Rectal smooth muscle tissue (tissue), 1 donor: ENCODE measurements at regions not wholly inside any gene's neighbourhood (a gene's known extent, or its start where the extent isn't known, plus 50 kb on each side); places are given as distances from the start of the nearest gene placed in this dataset.
"Not testable (repeated sequence)": the region's sequence is repeated elsewhere in the genome, so short reads cannot be mapped to it uniquely, and the experiment has no call there.

Experiments used
- H3K27ac ChIP-seq: one replicate; pipeline ENCODE4 v1.7.0; 2013; ENCODE audit warnings: low read depth, low read length, inconsistent platforms
- H3K27me3 ChIP-seq: one replicate; pipeline ENCODE4 v1.7.0; 2013; ENCODE audit warnings: low read length; ENCODE audit not compliant: control insufficient read depth, insufficient read depth
- H3K36me3 ChIP-seq: one replicate; pipeline ENCODE4 v1.7.0; 2013; ENCODE audit warnings: low read length; ENCODE audit not compliant: control insufficient read depth, insufficient read depth
- H3K4me1 ChIP-seq: one replicate; pipeline ENCODE4 v1.7.0; 2013; ENCODE audit warnings: low read length; ENCODE audit not compliant: control insufficient read depth, insufficient read depth
- H3K4me3 ChIP-seq: one replicate; pipeline ENCODE4 v1.7.0; 2013; ENCODE audit warnings: low read length
- H3K9ac ChIP-seq: one replicate; pipeline ENCODE4 v1.7.0; 2013; ENCODE audit warnings: low read length

GRCh38 chr5:82513738-82514137 lies 235.6 kb upstream of the RPS23 start:
- H3K4me1 ChIP-seq, result no peaks in the 10 kb centered on the region
- H3K36me3 ChIP-seq, result no peaks in the 10 kb centered on the region
- no peaks in the 10 kb centered on the region for H3K27me3 ChIP-seq
- no peak overlapping the region for H3K27ac ChIP-seq
- no peak overlapping the region for H3K9ac ChIP-seq
- H3K4me3 ChIP-seq, result no peak overlapping the region

- no peaks in the 10 kb centered on the region for H3K36me3 ChIP-seq
- H3K4me3 ChIP-seq, result no peak overlapping the region
- no peak overlapping the region for H3K9ac ChIP-seq
- no peaks in the 10 kb centered on the region for H3K4me1 ChIP-seq
- H3K27me3 ChIP-seq, result no peaks in the 10 kb centered on the region
- no peak overlapping the region for H3K27ac ChIP-seq
These were observed 233.9 kb upstream of the RPS23 start for GRCh38 chr5:82512025-82512424.

- Histone ChIP-seq H3K27me3 (no peaks in the 10 kb centered on the region), H3K9ac (no peak overlapping the region), H3K4me1 (no peaks in the 10 kb centered on the region), H3K36me3 (no peaks in the 10 kb centered on the region), H3K4me3 (no peak overlapping the region), H3K27ac (no peak overlapping the region)
These were observed 233.0 kb upstream of the RPS23 start for GRCh38 chr5:82511134-82511533.

- no peaks in the 10 kb centered on the region for H3K36me3 ChIP-seq
- no peak overlapping the region for H3K9ac ChIP-seq
- no peak overlapping the region for H3K4me3 ChIP-seq
- H3K4me1 ChIP-seq, result no peaks in the 10 kb centered on the region
- no peaks in the 10 kb centered on the region for H3K27me3 ChIP-seq
- no peak overlapping the region for H3K27ac ChIP-seq
These were observed 231.6 kb upstream of the RPS23 start for GRCh38 chr5:82509762-82510161.

- H3K9ac ChIP-seq, H3K4me3 ChIP-seq, H3K36me3 ChIP-seq, H3K27ac ChIP-seq, H3K27me3 ChIP-seq, H3K4me1 ChIP-seq: not testable (repeated sequence)
These were observed 228.2 kb upstream of the RPS23 start for GRCh38 chr5:82506390-82506789.

GRCh38 chr5:82499725-82500244 lies 221.6 kb upstream of the RPS23 start:
- H3K27ac ChIP-seq, result no peak overlapping the region
- no peaks in the 10 kb centered on the region for H3K4me1 ChIP-seq
- H3K9ac ChIP-seq, result no peak overlapping the region
- no peak overlapping the region for H3K4me3 ChIP-seq
- H3K27me3 ChIP-seq, result no peaks in the 10 kb centered on the region
- H3K36me3 ChIP-seq, result no peaks in the 10 kb centered on the region

- no peaks in the 10 kb centered on the region for H3K4me1 ChIP-seq
- H3K36me3 ChIP-seq, result no peaks in the 10 kb centered on the region
- H3K4me3 ChIP-seq, result no peak overlapping the region
- no peaks in the 10 kb centered on the region for H3K27me3 ChIP-seq
- no peak overlapping the region for H3K27ac ChIP-seq
- H3K9ac ChIP-seq, result no peak overlapping the region
These were observed 219.1 kb upstream of the RPS23 start for GRCh38 chr5:82497242-82497641.

GRCh38 chr5:82494942-82495341 lies 216.8 kb upstream of the RPS23 start:
- no peak overlapping the region for H3K4me3 ChIP-seq
- H3K27me3 ChIP-seq, result no peaks in the 10 kb centered on the region
- no peak overlapping the region for H3K27ac ChIP-seq
- no peaks in the 10 kb centered on the region for H3K4me1 ChIP-seq
- no peak overlapping the region for H3K9ac ChIP-seq
- H3K36me3 ChIP-seq, result no peaks in the 10 kb centered on the region

GRCh38 chr5:82493221-82493620 lies 215.1 kb upstream of the RPS23 start:
- Histone ChIP-seq H3K27ac (no peak overlapping the region), H3K36me3 (no peaks in the 10 kb centered on the region), H3K9ac (no peak overlapping the region), H3K27me3 (no peaks in the 10 kb centered on the region), H3K4me3 (no peak overlapping the region), H3K4me1 (no peaks in the 10 kb centered on the region)

- H3K27me3 ChIP-seq, result no peaks in the 10 kb centered on the region
- no peaks in the 10 kb centered on the region for H3K36me3 ChIP-seq
- no peak overlapping the region for H3K27ac ChIP-seq
- H3K9ac ChIP-seq, result no peak overlapping the region
- no peak overlapping the region for H3K4me3 ChIP-seq
- H3K4me1 ChIP-seq, result no peaks in the 10 kb centered on the region
These were observed 213.2 kb upstream of the RPS23 start for GRCh38 chr5:82491397-82491796.

GRCh38 chr5:82489683-82490082 lies 211.5 kb upstream of the RPS23 start:
- Histone ChIP-seq H3K9ac (no peak overlapping the region), H3K27me3 (no peaks in the 10 kb centered on the region), H3K36me3 (no peaks in the 10 kb centered on the region), H3K4me3 (no peak overlapping the region), H3K4me1 (no peaks in the 10 kb centered on the region), H3K27ac (no peak overlapping the region)

GRCh38 chr5:82487131-82487530 lies 209.0 kb upstream of the RPS23 start:
- Histone ChIP-seq H3K36me3 (no peaks in the 10 kb centered on the region), H3K4me3 (no peak overlapping the region)

GRCh38 chr5:82480331-82480730 lies 202.2 kb upstream of the RPS23 start:
- Histone ChIP-seq H3K4me1 (no peaks in the 10 kb centered on the region), H3K9ac (no peak overlapping the region), H3K4me3 (no peak overlapping the region), H3K27ac (no peak overlapping the region), H3K36me3 (no peaks in the 10 kb centered on the region), H3K27me3 (no peaks in the 10 kb centered on the region)

More at GRCh38 chr5:82487131-82487530, 209.0 kb upstream of the RPS23 start:
- Histone ChIP-seq H3K9ac (no peak overlapping the region), H3K4me1 (no peaks in the 10 kb centered on the region), H3K27ac (no peak overlapping the region), H3K27me3 (no peaks in the 10 kb centered on the region)
